SU-DHL-6 (cell line): ENCODE measurements at regions not wholly inside any gene's neighbourhood (a gene's known extent, or its start where the extent isn't known, plus 50 kb on each side); places are given as distances from the start of the nearest gene placed in this dataset.

Source experiments
- EZH2phosphoT487 ChIP-seq: fragments of 200-600 bp; sonication (generic), shearing (Covaris generic); conservative IDR thresholded peaks from 2 replicates; pipeline ENCODE4 v1.6.1; 2018; ENCODE audit warnings: mild to moderate bottlenecking, antibody characterized with exemption, low read length, moderate library complexity, mixed read lengths
- TF ChIP-seq, protein P1 (sequence below): fragments of 200-600 bp; sonication (generic); IDR thresholded peaks from one replicate; pipeline ENCODE4 v1.5.1; 2017; ENCODE audit warnings: antibody characterized with exemption, mild to moderate bottlenecking, low read length, moderate library complexity; ENCODE audit not compliant: insufficient read depth, poor library complexity, severe bottlenecking

DNA sequence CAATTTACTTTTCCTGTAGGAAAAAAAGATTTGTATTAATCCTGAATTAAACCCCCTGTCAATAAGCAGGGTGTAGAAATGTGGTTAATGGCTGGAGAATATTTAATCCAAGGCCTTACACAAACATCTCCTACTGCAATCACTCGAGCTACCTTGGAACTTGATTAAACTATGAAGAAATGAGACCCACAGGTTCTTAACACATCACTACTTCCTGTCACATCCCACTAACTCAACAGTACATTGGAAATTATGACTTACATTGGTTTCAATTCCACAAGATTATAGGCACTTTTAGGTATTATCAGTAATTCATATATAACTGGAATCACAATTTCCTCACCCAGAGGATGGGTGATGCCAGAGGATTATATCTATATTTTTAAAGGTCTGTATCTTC is 480.3 kb downstream of the MRPL39 start:
- TF ChIP-seq, protein P1, sequence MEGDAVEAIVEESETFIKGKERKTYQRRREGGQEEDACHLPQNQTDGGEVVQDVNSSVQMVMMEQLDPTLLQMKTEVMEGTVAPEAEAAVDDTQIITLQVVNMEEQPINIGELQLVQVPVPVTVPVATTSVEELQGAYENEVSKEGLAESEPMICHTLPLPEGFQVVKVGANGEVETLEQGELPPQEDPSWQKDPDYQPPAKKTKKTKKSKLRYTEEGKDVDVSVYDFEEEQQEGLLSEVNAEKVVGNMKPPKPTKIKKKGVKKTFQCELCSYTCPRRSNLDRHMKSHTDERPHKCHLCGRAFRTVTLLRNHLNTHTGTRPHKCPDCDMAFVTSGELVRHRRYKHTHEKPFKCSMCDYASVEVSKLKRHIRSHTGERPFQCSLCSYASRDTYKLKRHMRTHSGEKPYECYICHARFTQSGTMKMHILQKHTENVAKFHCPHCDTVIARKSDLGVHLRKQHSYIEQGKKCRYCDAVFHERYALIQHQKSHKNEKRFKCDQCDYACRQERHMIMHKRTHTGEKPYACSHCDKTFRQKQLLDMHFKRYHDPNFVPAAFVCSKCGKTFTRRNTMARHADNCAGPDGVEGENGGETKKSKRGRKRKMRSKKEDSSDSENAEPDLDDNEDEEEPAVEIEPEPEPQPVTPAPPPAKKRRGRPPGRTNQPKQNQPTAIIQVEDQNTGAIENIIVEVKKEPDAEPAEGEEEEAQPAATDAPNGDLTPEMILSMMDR: no peak
- TF ChIP-seq EZH2phosphoT487: no peak
